OCI-LY1 (cell line): ENCODE measurements at regions not wholly inside any gene's neighbourhood (a gene's known extent, or its start where the extent isn't known, plus 50 kb on each side); places are given as distances from the start of the nearest gene placed in this dataset.

ENCODE experiments used
- H2AFZ ChIP-seq: fragments of 200-600 bp; sonication (generic), shearing (Covaris generic); 2 replicates; pipeline ENCODE4 v1.6.0; 2014; ENCODE audit warnings: antibody characterized with exemption, mild to moderate bottlenecking, low read length
- H3F3A ChIP-seq: fragments of 200-600 bp; sonication (generic), shearing (Covaris generic); 2 replicates; pipeline ENCODE4 v1.6.0; 2014; ENCODE audit warnings: mild to moderate bottlenecking, antibody characterized with exemption, low read length, moderate library complexity; ENCODE audit not compliant: insufficient read depth
- H3K27ac ChIP-seq: fragments of 200-600 bp; sonication (generic); 2 replicates; pipeline ENCODE4 v1.5.1; 2014; ENCODE audit warnings: low read length, mixed run types, mild to moderate bottlenecking, low read depth; ENCODE audit not compliant: poor library complexity, severe bottlenecking
- H3K27me3 ChIP-seq: fragments of 200-600 bp; sonication (generic); 2 replicates; pipeline ENCODE4 v1.6.0; 2014; ENCODE audit warnings: antibody characterized with exemption, mild to moderate bottlenecking, low read length, moderate library complexity; ENCODE audit not compliant: insufficient read depth
- H3K36me3 ChIP-seq: fragments of 200-600 bp; sonication (generic); 2 replicates; pipeline ENCODE4 v1.6.1; 2014; ENCODE audit warnings: mild to moderate bottlenecking, antibody characterized with exemption, low read length, moderate library complexity, mixed read lengths; ENCODE audit not compliant: insufficient read depth
- H3K4me1 ChIP-seq: fragments of 200-600 bp; sonication (generic); 2 replicates; pipeline ENCODE4 v1.5.1; 2014; ENCODE audit warnings: mild to moderate bottlenecking, low read length, moderate library complexity; ENCODE audit not compliant: insufficient read depth, severe bottlenecking
- H3K4me2 ChIP-seq: fragments of 200-600 bp; sonication (generic), shearing (Covaris generic); 2 replicates; pipeline ENCODE4 v1.6.1; 2014; ENCODE audit warnings: low read length
- H3K4me3 ChIP-seq: fragments of 200-600 bp; sonication (generic); 2 replicates; pipeline ENCODE4 v1.5.1; 2014; ENCODE audit warnings: low read length, low read depth, mild to moderate bottlenecking, mixed read lengths; ENCODE audit not compliant: poor library complexity, severe bottlenecking
- H3K79me2 ChIP-seq: fragments of 200-600 bp; shearing (Covaris generic); 2 replicates; pipeline ENCODE4 v1.6.1; 2016; ENCODE audit warnings: mixed run types, low read length, mixed read lengths; ENCODE audit not compliant: insufficient read depth
- H3K9ac ChIP-seq: fragments of 200-600 bp; sonication (generic), shearing (Covaris generic); 2 replicates; pipeline ENCODE4 v1.6.1; 2014; ENCODE audit warnings: mild to moderate bottlenecking, low read length, mixed read lengths
- H3K9me2 ChIP-seq: fragments of 200-600 bp; sonication (generic), shearing (Covaris generic); 2 replicates; pipeline ENCODE4 v1.6.1; 2014; ENCODE audit warnings: low read depth, mild to moderate bottlenecking, low read length, mixed read lengths
- H3K9me3 ChIP-seq: fragments of 200-600 bp; shearing (Covaris generic); 2 replicates; pipeline ENCODE4 v1.6.1; 2014; ENCODE audit warnings: low read length, mixed read lengths
- H4K20me1 ChIP-seq: fragments of 200-600 bp; sonication (generic), shearing (Covaris generic); 2 replicates; pipeline ENCODE4 v1.6.0; 2016; ENCODE audit warnings: mild to moderate bottlenecking, low read length; ENCODE audit not compliant: insufficient read depth
- EZH2 ChIP-seq: fragments of 200-600 bp; sonication (generic), shearing (Covaris generic); IDR thresholded peaks from 2 replicates; pipeline ENCODE4 v1.8.0; 2017; ENCODE audit warnings: borderline replicate concordance, mixed run types, mild to moderate bottlenecking, antibody characterized with exemption, low read length, moderate library complexity, mixed read lengths
- TF ChIP-seq, protein P1 (sequence below): fragments of 200-600 bp; sonication (generic), shearing (Covaris generic); IDR thresholded peaks from 2 replicates; pipeline ENCODE4 v1.5.1; 2017; ENCODE audit warnings: mild to moderate bottlenecking, antibody characterized with exemption, low read length, moderate library complexity, mixed read lengths

DNA sequence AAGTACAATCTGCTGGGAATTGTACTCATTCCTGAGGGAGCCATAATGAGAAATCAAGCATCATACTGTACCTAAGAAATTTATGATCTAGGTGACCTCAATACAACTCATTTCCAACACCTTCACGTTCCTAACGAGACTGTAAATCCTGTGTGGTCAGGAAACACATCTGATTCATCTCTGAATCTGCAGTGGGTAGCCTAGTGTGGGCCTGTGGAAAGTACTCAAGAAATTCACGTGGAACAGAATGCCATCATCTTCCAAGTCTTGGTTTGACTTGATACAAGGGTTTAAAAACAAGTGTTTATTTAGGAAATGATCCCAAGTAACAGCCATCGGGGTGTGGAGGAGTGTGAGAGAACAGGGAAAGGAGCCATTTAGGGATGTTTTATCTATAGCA, 568.9 kb downstream of the EDEM1 start:
- Histone ChIP-seq H3K9ac (no peak overlapping the region), H3K27ac (no peak overlapping the region), H3K79me2 (no peaks in the 10 kb centered on the region), H3K4me1 (no peaks in the 10 kb centered on the region), H3K4me3 (no peak overlapping the region), H3K27me3 (no peaks in the 10 kb centered on the region), H3F3A (no peaks in the 10 kb centered on the region), H3K36me3 (no peaks in the 10 kb centered on the region), H4K20me1 (no peaks in the 10 kb centered on the region), H3K9me2 (no peaks in the 10 kb centered on the region), H3K4me2 (no peak overlapping the region), H3K9me3 (no peaks in the 10 kb centered on the region), H2AFZ (no peak overlapping the region)
- TF ChIP-seq, protein P1, sequence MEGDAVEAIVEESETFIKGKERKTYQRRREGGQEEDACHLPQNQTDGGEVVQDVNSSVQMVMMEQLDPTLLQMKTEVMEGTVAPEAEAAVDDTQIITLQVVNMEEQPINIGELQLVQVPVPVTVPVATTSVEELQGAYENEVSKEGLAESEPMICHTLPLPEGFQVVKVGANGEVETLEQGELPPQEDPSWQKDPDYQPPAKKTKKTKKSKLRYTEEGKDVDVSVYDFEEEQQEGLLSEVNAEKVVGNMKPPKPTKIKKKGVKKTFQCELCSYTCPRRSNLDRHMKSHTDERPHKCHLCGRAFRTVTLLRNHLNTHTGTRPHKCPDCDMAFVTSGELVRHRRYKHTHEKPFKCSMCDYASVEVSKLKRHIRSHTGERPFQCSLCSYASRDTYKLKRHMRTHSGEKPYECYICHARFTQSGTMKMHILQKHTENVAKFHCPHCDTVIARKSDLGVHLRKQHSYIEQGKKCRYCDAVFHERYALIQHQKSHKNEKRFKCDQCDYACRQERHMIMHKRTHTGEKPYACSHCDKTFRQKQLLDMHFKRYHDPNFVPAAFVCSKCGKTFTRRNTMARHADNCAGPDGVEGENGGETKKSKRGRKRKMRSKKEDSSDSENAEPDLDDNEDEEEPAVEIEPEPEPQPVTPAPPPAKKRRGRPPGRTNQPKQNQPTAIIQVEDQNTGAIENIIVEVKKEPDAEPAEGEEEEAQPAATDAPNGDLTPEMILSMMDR: no peak

DNA sequence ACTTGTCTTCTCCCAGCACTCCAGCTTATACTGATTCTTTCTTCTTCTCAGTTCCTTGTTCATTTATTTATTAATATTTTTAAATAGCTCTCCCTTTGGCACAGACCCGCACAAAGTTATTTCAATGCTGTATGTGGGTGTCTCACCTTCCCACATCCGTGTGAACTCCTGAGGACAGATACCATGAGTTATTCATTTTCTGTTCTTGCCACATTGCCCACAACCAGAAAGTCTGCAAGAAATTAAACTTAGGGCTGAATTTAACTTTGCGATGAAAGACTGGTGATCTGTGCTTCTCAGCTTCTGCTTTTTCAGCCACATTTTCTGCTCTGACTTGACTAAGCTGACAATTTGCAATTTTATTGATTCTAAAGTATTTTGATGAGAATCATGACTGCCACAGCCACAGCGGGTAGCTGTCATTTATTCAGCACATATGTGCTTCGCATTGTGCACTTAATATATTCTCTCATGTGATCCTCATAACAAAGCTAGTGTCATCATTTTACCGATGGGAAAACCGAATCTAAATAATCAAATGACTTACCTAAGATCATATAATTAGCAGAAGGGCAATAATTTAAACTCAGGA, 569.8 kb downstream of the EDEM1 start:
- Histone ChIP-seq H3K27ac (no peak overlapping the region), H3K36me3 (no peaks in the 10 kb centered on the region), H3K9ac (no peak overlapping the region), H2AFZ (no peak overlapping the region), H3K4me1 (no peaks in the 10 kb centered on the region), H3K4me3 (no peak overlapping the region), H3F3A (no peaks in the 10 kb centered on the region), H3K4me2 (no peak overlapping the region), H3K9me2 (no peaks in the 10 kb centered on the region), H3K27me3 (no peaks in the 10 kb centered on the region), H3K79me2 (no peaks in the 10 kb centered on the region), H3K9me3 (no peaks in the 10 kb centered on the region), H4K20me1 (no peaks in the 10 kb centered on the region)
- TF ChIP-seq EZH2: no peak
- TF ChIP-seq, protein P1: no peak

DNA sequence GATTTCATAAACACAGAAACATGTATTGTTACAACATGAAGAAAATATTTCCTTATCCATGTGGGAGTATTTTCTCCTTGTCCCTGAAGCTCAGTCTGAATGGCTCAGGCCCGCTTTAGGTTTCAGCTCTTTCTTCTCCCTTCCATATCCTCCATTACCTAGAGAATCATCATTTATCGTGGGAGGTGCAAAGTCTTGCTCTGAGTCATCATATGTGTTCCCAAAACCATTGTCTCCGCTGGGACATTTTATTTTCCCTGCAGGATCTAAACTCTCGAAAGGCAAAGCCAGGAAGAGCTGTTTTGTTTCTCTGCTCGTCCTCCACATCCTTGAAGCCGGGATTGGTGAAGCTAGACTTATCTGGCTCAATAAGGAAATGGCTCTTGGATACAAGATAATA, 571.2 kb downstream of the EDEM1 start:
- no peaks in the 10 kb centered on the region for H3F3A ChIP-seq
- no peaks in the 10 kb centered on the region for H3K36me3 ChIP-seq
- no peak overlapping the region for H3K9ac ChIP-seq
- no peak for TF ChIP-seq EZH2
- no peak overlapping the region for H3K4me3 ChIP-seq
- no peak overlapping the region for H3K4me2 ChIP-seq
- H3K9me2 ChIP-seq: no peaks in the 10 kb centered on the region
- H3K27me3 ChIP-seq: no peaks in the 10 kb centered on the region
- H3K27ac ChIP-seq: no peak overlapping the region
- no peaks in the 10 kb centered on the region for H3K9me3 ChIP-seq
- no peaks in the 10 kb centered on the region for H4K20me1 ChIP-seq
- no peaks in the 10 kb centered on the region for H3K4me1 ChIP-seq
- H3K79me2 ChIP-seq: no peaks in the 10 kb centered on the region
- H2AFZ ChIP-seq: no peak overlapping the region

DNA sequence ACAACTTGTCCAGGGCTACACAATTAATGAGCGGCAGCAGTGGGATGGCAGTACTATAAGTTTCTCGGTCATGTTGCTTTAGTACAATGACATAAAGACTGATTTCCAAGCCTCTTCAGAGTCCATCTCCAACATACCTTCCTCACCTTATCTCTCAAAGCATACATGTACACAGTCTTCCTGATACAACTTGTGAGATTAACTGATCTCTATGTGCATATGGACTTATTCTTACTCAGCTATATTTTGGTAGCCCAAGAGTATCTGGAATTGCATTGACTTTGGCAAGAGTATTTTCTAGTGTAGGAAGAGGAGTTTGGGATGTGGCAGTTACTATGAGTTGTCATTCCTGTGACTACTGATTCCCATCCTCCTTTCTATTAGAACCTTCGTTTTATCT, 575.0 kb downstream of the EDEM1 start:
- Histone ChIP-seq H4K20me1 (no peaks in the 10 kb centered on the region), H3K79me2 (no peaks in the 10 kb centered on the region), H3K9me2 (no peaks in the 10 kb centered on the region), H3K9me3 (no peaks in the 10 kb centered on the region), H2AFZ (no peak overlapping the region), H3K4me1 (no peaks in the 10 kb centered on the region), H3K4me2 (no peak overlapping the region), H3F3A (no peaks in the 10 kb centered on the region), H3K36me3 (no peaks in the 10 kb centered on the region), H3K27me3 (no peaks in the 10 kb centered on the region), H3K9ac (no peak overlapping the region), H3K27ac (no peak overlapping the region), H3K4me3 (no peak overlapping the region)
- no peak for TF ChIP-seq EZH2
- TF ChIP-seq, protein P1: no peak
